NCI-H526 (cell line): ENCODE measurements at regions not wholly inside any gene's neighbourhood (a gene's known extent, or its start where the extent isn't known, plus 50 kb on each side); places are given as distances from the start of the nearest gene placed in this dataset.
"Not testable (repeated sequence)": the region's sequence is repeated elsewhere in the genome, so short reads cannot be mapped to it uniquely, and the experiment has no call there.

Experiments
- DNase-seq, 2 experiments: peaks; one replicate each; lab custom pipeline; 2025; lab: John Stamatoyannopoulos, UW

GRCh38 chr14:56049536-56049935 is 68.7 kb upstream of the PELI2 start:
- DNase-seq, result no peak

- peak; percentile 31 to 68 for DNase-seq
These were observed 62.7 kb upstream of the PELI2 start for GRCh38 chr14:56055511-56055910.

- no peak for DNase-seq
These were observed 62.2 kb upstream of the PELI2 start for GRCh38 chr14:56056031-56056430.

GRCh38 chr14:56057071-56057741 is 61.0 kb upstream of the PELI2 start:
- DNase-seq, result peak; percentile 90 to 93

GRCh38 chr14:56057767-56058166 is 60.4 kb upstream of the PELI2 start:
- peak; percentile 94 for DNase-seq

GRCh38 chr14:56059054-56059453 is 59.2 kb upstream of the PELI2 start:
- DNase-seq, result peak; percentile 21 to 39

GRCh38 chr14:56061051-56061450 is 57.2 kb upstream of the PELI2 start:
- no peak for DNase-seq

- no peak for DNase-seq
These were observed 55.1 kb upstream of the PELI2 start for GRCh38 chr14:56063131-56063530.

- no peak for DNase-seq
These were observed 53.7 kb upstream of the PELI2 start for GRCh38 chr14:56064513-56064912.

- not testable (repeated sequence) for DNase-seq
These were observed 53.0 kb upstream of the PELI2 start for GRCh38 chr14:56065199-56065598.

- DNase-seq, result no peak
These were observed 52.5 kb upstream of the PELI2 start for GRCh38 chr14:56065621-56066290.
